ENCODE measurements at regions not wholly inside any gene's neighbourhood (a gene's known extent, or its start where the extent isn't known, plus 50 kb on each side); places are given as distances from the start of the nearest gene placed in this dataset.

DNA sequence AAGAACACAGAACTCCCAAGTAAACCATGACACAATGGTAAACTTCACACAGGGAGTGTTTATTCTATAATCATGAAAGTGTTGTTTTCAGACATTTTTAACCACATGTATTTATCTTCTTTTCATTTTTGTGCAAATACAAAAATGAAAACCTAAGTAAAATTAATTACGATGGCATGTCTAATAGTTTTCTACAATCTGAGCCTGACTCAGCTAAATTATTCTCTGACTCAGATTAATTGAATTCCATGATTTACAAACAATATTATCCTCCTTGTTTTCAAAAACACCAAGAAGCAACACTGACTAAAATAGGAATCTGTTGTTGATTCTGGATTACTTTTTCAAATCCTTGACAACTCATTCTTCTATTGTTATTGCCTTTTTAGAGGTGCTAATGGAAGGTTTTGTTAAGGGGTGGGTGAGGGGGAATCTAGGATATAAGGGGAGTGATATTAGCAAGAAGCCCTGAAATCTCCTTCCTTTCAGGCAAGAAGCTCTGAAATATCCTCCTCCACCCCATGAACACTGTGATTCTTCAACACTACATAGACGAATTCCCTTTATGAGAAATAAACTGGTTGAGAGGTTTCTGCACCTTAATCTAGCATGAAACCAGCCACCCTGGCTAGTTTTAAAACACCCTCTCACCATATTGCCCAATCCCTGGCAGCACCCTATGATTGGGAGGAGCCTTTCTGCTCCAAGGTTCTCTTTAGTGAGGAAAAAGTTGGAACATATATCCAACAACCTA, 1057.7 kb upstream of the PCDH20 start:
- TF ChIP-seq, protein P1, sequence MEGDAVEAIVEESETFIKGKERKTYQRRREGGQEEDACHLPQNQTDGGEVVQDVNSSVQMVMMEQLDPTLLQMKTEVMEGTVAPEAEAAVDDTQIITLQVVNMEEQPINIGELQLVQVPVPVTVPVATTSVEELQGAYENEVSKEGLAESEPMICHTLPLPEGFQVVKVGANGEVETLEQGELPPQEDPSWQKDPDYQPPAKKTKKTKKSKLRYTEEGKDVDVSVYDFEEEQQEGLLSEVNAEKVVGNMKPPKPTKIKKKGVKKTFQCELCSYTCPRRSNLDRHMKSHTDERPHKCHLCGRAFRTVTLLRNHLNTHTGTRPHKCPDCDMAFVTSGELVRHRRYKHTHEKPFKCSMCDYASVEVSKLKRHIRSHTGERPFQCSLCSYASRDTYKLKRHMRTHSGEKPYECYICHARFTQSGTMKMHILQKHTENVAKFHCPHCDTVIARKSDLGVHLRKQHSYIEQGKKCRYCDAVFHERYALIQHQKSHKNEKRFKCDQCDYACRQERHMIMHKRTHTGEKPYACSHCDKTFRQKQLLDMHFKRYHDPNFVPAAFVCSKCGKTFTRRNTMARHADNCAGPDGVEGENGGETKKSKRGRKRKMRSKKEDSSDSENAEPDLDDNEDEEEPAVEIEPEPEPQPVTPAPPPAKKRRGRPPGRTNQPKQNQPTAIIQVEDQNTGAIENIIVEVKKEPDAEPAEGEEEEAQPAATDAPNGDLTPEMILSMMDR (IDR thresholded peaks at IDR 0.05): no peak
- no peak for TF ChIP-seq POLR2A (IDR thresholded peaks at IDR 0.05)
